D341Med (cell line): ENCODE measurements at regions not wholly inside any gene's neighbourhood (a gene's known extent, or its start where the extent isn't known, plus 50 kb on each side); places are given as distances from the start of the nearest gene placed in this dataset.
"Not testable (repeated sequence)": the region's sequence is repeated elsewhere in the genome, so short reads cannot be mapped to it uniquely, and the experiment has no call there.

ENCODE experiments used
- DNase-seq: peaks from one replicate; pipeline ENCODE4 v3.0.0; 2012; ENCODE audit warnings: low spot score

DNA sequence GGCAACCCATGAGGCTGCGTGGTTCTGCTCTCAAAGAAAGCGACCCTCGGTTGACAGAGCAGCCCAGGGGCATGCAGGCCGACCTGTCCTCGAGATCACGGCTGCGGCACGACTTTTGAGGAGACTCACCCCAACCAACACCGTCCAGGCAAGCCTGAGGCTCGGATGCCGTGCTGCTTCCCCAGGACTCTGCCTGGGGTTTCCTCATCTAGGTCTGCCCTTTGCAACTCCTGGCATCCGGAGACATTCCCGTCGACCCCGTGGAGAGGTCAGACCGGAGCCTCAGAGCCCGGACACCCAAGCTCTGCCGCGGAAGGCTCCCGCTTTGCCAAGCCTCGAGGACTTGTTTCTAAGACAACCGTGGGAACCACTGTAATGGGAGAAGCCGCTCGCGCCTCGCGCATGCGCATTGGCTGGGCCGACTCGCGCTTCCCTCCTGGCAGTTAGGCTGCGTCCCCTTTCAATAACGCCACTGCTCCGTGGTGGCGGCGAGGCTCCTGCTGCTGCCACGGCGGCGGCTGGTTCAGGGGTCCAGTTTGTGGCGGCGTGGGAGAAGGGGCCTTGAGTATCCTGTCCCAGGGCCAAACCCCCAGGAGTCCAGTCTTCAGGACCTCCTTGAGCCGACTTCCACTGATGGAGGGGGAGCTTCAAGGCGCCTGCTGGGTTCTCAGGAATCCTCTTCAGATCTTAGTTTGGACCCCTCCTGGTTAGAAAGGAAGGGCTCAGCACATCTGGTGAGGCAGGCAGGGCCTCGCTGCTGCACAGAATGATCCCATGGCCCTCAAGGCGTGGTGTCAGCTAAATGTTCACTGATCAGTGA is 101.7 kb upstream of the ZNF337 start:
- DNase-seq = not testable (repeated sequence)

DNA sequence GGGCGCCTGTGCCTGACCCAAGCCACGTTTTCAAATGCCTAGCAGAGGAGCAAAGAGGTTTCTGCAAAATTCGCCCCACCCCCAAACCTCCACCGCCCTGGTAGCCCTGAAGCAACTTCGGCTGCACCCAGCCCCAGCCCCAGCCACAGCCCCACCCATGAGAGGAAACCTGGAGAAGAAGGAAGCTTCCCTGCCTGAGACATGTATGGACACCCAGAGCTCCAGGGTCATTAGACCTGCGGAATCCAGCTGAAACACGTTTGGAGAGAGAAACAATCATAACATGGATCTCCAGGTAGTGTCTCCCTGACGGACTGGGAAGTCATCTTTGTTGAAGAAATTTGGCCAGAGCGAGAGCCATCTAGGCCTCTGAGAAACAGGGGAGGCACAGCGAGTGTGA is 100.4 kb upstream of the ZNF337 start:
- DNase-seq = not testable (repeated sequence)

DNA sequence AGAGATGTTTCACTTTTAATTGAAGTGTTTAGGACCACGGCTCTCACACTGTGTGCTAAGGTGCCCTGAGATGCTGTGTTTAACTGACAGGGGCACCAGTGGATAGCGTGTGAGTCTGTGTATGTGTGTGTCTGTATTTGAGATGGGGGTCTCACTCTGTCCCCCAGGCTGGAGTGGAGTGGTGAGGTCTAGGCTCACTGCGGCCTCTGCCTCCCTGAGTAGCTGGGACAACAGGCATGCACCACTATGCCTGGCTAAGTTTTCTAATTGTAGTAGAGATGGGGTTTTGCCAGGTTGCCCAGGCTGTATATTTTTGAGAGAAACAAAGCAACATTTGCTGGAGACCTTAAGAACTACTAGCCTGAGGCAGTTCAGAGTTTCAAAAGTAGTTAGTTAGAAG is 80.6 kb upstream of the ZNF337 start:
- not testable (repeated sequence) for DNase-seq

DNA sequence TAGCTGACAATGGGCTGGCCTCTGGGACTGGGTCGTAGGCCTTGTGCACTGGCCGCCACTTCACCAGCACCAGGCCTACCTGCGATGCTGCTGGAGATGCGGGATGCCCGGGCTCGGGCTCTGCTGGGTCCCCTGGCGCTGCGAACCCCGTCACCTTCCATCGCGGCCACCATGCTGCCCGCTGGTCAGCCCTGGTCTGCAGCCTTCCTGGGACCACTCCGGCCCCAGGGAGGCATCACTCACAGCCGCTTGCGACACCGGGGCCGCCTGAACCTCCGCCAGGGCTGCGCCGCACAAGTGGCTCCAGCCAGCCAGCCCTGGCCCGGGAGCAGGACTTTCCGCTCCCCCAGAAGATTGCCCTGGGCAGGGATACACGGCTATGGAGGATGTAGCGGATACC is 78.1 kb upstream of the ZNF337 start:
- DNase-seq = not testable (repeated sequence)

DNA sequence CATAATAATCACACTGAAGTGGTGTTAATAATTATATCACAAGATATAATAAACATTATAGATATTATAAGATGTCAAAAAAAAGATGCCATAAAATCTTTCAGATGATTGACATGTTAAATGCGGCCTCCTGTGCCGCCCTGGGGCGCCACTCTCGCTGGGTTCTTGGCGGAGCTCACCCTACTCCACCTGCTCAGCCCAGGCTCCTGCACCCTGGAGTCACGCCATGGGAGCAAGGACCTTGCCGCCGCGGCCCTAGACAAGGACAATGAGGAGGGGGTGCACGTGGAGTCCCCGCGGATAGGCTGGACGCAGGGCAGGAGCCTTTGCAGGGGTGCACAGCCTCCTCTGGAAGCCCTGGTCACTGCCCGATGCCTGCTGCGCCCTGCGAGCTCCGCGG is 77.5 kb upstream of the ZNF337 start:
- not testable (repeated sequence) for DNase-seq

DNA sequence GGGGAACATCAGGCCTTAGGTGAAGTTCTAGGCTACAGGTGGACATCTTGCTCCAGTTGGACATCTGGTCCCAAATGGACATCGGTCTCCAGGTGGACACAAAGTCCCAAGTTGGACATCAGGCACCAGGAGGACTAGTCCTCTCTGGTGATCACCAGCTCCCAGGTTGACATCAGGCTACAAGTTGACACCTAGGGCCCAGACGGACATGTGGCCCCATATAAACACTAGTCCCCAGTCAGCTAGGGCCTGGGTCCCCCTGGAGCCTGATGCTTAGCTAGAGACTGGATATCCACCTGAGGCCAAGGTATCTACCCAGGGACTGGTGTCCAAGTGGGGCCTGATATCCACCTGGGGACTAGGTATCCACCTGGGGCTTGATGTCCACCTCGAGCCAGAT is 75.8 kb upstream of the ZNF337 start:
- not testable (repeated sequence) for DNase-seq

DNA sequence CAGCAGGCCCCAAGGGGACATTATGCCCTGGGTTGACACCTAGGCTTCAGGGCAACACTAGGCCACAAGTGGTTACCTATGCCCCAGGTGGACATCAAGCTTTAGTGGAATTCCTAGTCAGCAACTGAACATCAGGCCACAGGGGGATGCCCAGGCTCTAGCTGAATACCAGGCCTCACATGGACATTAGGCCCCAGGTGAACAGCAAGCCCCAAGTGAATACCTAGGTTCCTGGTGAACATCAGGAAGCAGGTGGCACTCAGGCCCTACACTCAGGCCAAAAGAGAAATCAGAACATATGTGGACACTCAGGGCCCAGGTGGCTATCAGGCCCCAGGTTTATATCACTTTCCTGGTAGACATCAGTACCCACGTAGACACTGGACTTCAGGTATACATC is 75.2 kb upstream of the ZNF337 start:
- DNase-seq = not testable (repeated sequence)

DNA sequence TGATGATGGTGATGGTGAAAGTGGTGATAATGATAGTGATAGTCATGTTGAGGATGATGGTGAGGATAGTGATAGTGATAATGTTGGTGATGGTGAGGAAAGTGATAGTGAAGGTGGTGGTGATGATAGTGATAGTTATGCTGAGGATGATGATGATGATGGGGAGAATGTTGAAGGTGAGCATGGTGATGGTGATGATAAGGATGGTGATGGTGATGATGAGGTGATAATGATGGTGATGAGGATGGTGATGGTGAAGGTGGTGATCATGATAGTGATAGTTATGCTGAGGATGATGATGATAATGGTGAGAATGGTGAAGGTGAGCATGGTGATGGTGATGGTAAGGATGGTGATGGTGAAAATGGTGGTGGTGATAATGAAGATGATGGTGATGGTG is 64.9 kb upstream of the ZNF337 start:
- no peak for DNase-seq

DNA sequence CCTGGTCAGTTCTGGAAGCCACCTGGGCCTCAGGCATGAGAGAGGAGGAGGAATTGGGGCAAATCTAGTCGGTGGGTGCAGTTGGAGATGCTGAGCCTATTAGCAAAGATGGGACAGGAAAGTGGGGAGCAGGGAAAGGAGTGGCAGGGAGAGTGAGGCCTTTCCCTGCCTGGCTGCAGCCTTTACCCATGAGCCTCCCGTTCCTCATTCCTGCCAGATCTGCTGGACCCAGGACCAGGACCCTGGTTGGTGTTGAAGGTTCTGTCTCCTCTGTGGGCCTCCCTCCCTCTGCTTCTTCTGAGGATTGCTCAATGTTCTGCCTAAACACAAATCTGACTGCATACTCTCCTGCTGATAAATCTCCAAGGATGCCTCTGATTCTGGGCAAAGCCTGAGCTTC is 64.4 kb upstream of the ZNF337 start:
- DNase-seq = not testable (repeated sequence)

DNA sequence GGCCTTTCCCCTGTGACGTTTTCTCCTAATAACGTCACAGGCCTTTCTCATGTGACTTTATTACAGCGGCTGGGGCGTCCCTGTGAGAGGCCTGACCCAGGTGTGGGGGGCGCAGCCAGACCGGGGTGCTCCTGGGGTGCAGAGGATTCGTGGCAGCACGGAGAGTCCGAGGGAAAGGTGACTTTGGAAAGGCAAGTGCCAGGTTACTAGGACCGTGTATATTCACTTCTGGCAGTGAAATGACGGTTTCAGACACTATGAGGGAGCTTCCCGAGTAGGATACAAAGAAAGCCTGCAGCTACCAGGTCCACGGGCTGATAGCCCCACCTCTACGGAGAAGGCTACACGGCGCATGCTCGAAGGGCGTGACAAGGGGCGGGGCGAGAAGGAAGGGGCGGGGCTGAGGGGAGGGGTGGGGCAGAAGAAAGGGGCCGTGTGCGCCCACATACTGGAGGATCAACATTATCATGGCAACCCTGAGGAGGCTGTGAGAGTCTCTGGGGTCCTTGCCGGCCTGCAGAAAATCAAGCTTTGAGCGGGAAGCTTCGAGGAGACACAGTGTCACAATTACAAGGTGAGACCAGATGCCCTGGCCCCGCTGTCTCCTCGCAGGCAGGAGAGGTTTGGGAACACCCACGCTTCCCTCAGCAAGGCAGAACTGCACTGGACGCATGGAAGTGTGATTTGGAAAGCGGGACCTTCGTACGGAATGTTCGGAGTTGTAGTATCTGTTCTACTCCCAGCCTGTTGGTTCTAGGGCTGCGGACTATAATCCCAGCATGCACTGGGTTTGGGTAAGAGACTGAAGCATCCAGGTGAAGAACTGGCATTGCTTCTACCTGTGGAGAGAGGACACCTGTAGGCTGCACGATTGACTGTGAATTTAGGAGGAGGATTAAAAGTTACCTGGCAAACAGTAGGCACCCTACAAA is 54.4 kb upstream of the ZNF337 start:
- peak; percentile 42 for DNase-seq

DNA sequence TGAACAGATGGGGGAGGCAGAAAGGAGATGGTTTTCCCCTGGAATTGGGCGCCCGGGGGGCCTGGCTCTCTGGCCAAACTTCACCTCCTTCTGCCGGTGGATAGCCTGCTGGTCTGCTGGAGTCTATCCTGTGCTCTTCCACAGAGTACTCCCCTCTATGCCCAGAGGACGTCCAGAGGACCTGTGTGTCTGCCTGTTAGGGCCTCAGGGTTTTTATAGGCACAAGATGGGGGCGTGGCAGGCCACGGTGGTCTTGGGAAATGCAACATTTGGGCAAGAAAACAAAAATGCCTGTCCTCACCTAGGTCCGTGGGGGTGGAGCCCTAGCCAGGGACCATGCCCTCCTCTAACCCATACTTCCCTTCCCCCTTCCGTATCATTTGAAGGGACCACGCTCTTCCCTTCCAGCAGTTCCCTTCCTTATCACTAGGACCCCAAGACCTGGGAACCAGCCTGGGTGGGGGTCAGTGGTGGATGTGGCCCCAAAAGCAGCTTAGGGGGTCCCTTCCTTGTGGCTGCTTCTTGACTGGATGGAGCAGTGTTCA is 53.6 kb upstream of the ZNF337 start:
- no peak for DNase-seq

DNA sequence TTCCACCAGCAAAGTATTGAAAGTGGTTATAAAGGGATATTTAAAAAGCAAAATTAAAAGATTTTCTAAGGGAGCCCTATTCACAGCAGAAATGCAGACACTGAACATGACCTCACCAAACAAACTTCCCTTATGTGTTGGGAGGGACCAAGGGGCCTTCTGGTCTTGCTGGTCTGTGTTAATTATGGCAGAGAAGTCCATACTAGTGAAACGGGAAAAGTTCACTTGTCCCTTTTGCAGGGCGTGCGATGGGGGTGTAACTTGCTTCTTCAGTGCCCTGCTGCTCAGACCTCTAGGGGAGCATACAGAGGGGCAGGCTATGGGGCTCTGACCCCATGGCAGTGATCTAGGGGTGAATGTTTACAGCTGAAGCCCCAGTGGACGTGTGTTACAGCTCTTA is 53.0 kb upstream of the ZNF337 start:
- DNase-seq = no peak
